HCT116 (cell line): ENCODE measurements at regions not wholly inside any gene's neighbourhood (a gene's known extent, or its start where the extent isn't known, plus 50 kb on each side); places are given as distances from the start of the nearest gene placed in this dataset.

Experiments
- ATAC-seq: fragments of 200-7000 bp; cut with Tn5 transposase; 2 replicates; pipeline ENCODE4 v1.9.1; 2020; ENCODE audit warnings: mild to moderate bottlenecking, moderate library complexity
- BruUV-seq: library from RNA; stranded (reverse); fragments of 400-500 nt; replicated peaks from 2 replicates; lab custom pipeline; 2021; lab: Mats Ljungman, UMichigan
- CTCF ChIA-PET: fragments of 300-600 bp; sonication (Branson Sonifier 250); formaldehyde crosslinking; loops from one replicate; lab custom pipeline; 2021; ENCODE audit warnings: antibody characterized with exemption; lab: Charles Lee
- POLR2A ChIA-PET: fragments of 300-600, 350-600 bp; sonication (Branson Sonifier 250); formaldehyde crosslinking; loops from one replicate; lab custom pipeline; 2021; ENCODE audit warnings: antibody characterized with exemption; lab: Charles Lee
- RAD21 ChIA-PET, 2 experiments: fragments of 300-600 bp; sonication (Branson Sonifier 250); formaldehyde crosslinking; loops; one replicate each; lab custom pipeline; 2023; ENCODE audit warnings: low total read pairs in 2 of 2; ENCODE audit not compliant: uncharacterized antibody in 2 of 2, unreplicated experiment in 2 of 2, low non-redundant PET in 1 of 2; lab: Charles Lee
- DNase-seq: peaks from one replicate; pipeline ENCODE4 v3.0.0-alpha.2; 2010; ENCODE audit warnings: low read depth, low spot score
- H2AFZ ChIP-seq: fragments of 200-600 bp; shearing (Covaris generic), sonication (generic); 2 replicates; pipeline ENCODE4 v1.6.1; 2017; ENCODE audit warnings: low read depth, mixed run types, mixed read lengths, antibody characterized with exemption, low read length; ENCODE audit not compliant: poor library complexity, severe bottlenecking
- H3K27ac ChIP-seq: 2 replicates; pipeline ENCODE4 v1.5.1; 2012; ENCODE audit warnings: low read depth, low read length
- H3K27me3 ChIP-seq: fragments of 200-600 bp; sonication (generic); 2 replicates; pipeline ENCODE4 v1.6.1; 2016; ENCODE audit warnings: mixed run types, low read length, mixed read lengths; ENCODE audit not compliant: insufficient read depth
- H3K36me3 ChIP-seq, 2 experiments: fragments of 200-500 bp in 1 of 2; fragments of 200-600 bp in 1 of 2; sonication (Bioruptor generic) in 1 of 2; sonication (generic) in 1 of 2; 2 replicates each; pipeline versions ENCODE4 v1.5.1 to v1.6.1; 2014 to 2016; ENCODE audit warnings: low read length in 2 of 2, inconsistent platforms in 1 of 2, mixed read lengths in 1 of 2, mixed run types in 1 of 2; ENCODE audit not compliant: insufficient read depth in 2 of 2, control insufficient read depth in 1 of 2
- H3K4me1 ChIP-seq, 2 experiments: fragments of 200-600 bp in 1 of 2; sonication (generic) in 1 of 2; 2 replicates each; pipeline versions ENCODE4 v1.5.1 to v1.6.1; 2012 to 2017; ENCODE audit warnings: low read length in 2 of 2, inconsistent platforms in 1 of 2, mild to moderate bottlenecking in 1 of 2, mixed read lengths in 1 of 2, mixed run types in 1 of 2, moderate library complexity in 1 of 2; ENCODE audit not compliant: insufficient read depth in 2 of 2, control insufficient read depth in 1 of 2
- H3K4me2 ChIP-seq: fragments of 200-600 bp; sonication (generic); 2 replicates; pipeline ENCODE4 v1.6.1; 2017; ENCODE audit warnings: mixed run types, low read length, mixed read lengths
- H3K4me3 ChIP-seq, 2 experiments: fragments of 200-600 bp in 1 of 2; sonication (generic) in 1 of 2; replicated peaks in 1 of 2; 2 replicates each; pipeline ENCODE4 v1.5.1; 2011 to 2016; ENCODE audit warnings: low read length in 2 of 2, control low read depth in 1 of 2, low read depth in 1 of 2, mild to moderate bottlenecking in 1 of 2, mixed read lengths in 1 of 2, mixed run types in 1 of 2
- H3K79me2 ChIP-seq: fragments of 200-600 bp; sonication (generic); 2 replicates; pipeline ENCODE4 v1.6.1; 2017; ENCODE audit warnings: mild to moderate bottlenecking, mixed run types, low read length, moderate library complexity, mixed read lengths; ENCODE audit not compliant: insufficient read depth
- H3K9ac ChIP-seq: fragments of 200-600 bp; sonication (generic); 2 replicates; pipeline ENCODE4 v1.6.1; 2016; ENCODE audit warnings: low read length, mixed read lengths
- H3K9me2 ChIP-seq: fragments of 200-600 bp; sonication (generic), shearing (Covaris generic); 2 replicates; pipeline ENCODE4 v1.6.1; 2017; ENCODE audit warnings: mixed run types, mild to moderate bottlenecking, moderate library complexity; ENCODE audit not compliant: insufficient read depth
- H3K9me3 ChIP-seq, 2 experiments: fragments of 200-500 bp in 1 of 2; fragments of 200-600 bp in 1 of 2; sonication (Bioruptor generic) in 1 of 2; sonication (generic) in 1 of 2; 2 replicates each; pipeline ENCODE4 v1.6.1; 2014 to 2017; ENCODE audit warnings: low read length in 2 of 2, mixed read lengths in 2 of 2, inconsistent platforms in 1 of 2, low read depth in 1 of 2, mild to moderate bottlenecking in 1 of 2, mixed run types in 1 of 2, moderate library complexity in 1 of 2; ENCODE audit not compliant: control insufficient read depth in 1 of 2, insufficient read depth in 1 of 2
- H4K20me1 ChIP-seq: fragments of 200-600 bp; sonication (generic), shearing (Covaris generic); 2 replicates; pipeline ENCODE4 v1.6.1; 2017; ENCODE audit warnings: mixed run types, mild to moderate bottlenecking, moderate library complexity; ENCODE audit not compliant: insufficient read depth
- CBX3 ChIP-seq: IDR thresholded peaks from 2 replicates; pipeline ENCODE4 v1.6.1; 2012; ENCODE audit warnings: low read depth
- EGR1 ChIP-seq: IDR thresholded peaks from 2 replicates; pipeline ENCODE4 v1.6.1; 2012; ENCODE audit warnings: low read depth
- ELF1 ChIP-seq: IDR thresholded peaks from 2 replicates; pipeline ENCODE4 v1.6.1; 2012; ENCODE audit warnings: low read depth, borderline replicate concordance
- FOSL1 ChIP-seq: IDR thresholded peaks from 2 replicates; pipeline ENCODE4 v1.6.1; 2012; ENCODE audit warnings: low read depth
- JUND ChIP-seq: IDR thresholded peaks from 2 replicates; pipeline ENCODE4 v1.6.1; 2012
- POLR2AphosphoS5 ChIP-seq: IDR thresholded peaks from 2 replicates; pipeline ENCODE4 v1.6.1; 2011; ENCODE audit warnings: mild to moderate bottlenecking, low read depth, low read length, moderate library complexity
- SIN3A ChIP-seq: IDR thresholded peaks from 2 replicates; pipeline ENCODE4 v1.6.1; 2012; ENCODE audit warnings: low read depth
- SP1 ChIP-seq: IDR thresholded peaks from 2 replicates; pipeline ENCODE4 v1.6.1; 2012; ENCODE audit warnings: low read depth
- TCF7L2 ChIP-seq: IDR thresholded peaks from 2 replicates; pipeline ENCODE4 v1.7.0; 2011; ENCODE audit warnings: borderline replicate concordance, inconsistent platforms; ENCODE audit not compliant: insufficient read depth, insufficient read length; ENCODE audit errors: extremely low read depth
- intact Hi-C: fragments of 100-400 bp; cut with micrococcal nuclease; formaldehyde crosslinking; loops from 2 replicates; pipeline ENCODE4 v1.10.0; 2022
- TF ChIP-seq, protein P1 (sequence below): IDR thresholded peaks from 2 replicates; pipeline ENCODE4 v1.6.1; 2011; ENCODE audit warnings: mild to moderate bottlenecking, low read length, moderate library complexity; ENCODE audit not compliant: insufficient replicate concordance; ENCODE audit errors: extremely low read depth
- TF ChIP-seq, protein P2 (sequence below): IDR thresholded peaks from 2 replicates; pipeline ENCODE4 v1.6.1; 2012; ENCODE audit warnings: low read depth
- TF ChIP-seq, protein P3 (sequence below): IDR thresholded peaks from 2 replicates; pipeline ENCODE4 v1.6.1; 2012

DNA sequence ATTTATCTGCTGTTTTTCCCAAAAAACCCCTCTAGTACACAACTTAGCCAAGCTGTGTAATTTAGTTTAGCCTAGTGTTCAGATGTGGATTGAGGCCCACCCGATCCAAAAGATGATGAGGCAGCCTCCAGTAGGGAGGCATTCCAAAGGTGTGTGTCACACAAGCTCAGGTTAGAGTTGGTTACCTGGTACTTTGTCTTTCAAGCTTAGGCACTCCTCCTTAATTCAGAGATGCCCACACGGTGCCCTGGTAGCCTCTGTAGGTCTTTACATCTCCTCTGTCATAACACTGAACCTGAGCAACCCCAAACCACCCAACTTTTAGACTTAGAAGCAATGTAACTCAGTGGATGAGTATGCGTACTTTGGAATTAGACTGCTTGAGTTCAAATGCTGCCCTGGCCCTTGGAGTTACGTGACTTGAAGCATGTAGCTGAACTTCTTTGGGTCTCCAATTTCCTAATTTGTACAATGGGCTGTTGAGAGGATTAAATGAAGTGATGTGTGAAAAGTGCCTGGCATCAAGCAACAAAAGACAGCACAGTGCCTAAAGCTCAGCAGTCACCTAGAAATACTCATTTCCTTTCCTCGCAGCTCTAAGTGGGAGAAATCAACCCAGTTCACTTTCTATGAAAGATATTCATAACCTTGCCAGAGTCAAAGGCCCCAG is 284.6 kb upstream of the RARB start:
- no peak for DNase-seq
- ATAC-seq: no peak
- Histone ChIP-seq H3K4me2 (no peak overlapping the region), H3K79me2 (no peaks in the 10 kb centered on the region), H3K27me3 (no peaks in the 10 kb centered on the region), H3K9me3 (no peaks in the 10 kb centered on the region), H2AFZ (no peak overlapping the region), H3K9ac (no peak overlapping the region), H3K4me3 (no peak overlapping the region), H3K36me3 (no peaks in the 10 kb centered on the region), H3K27ac (no peak overlapping the region), H3K9me2 (no peaks in the 10 kb centered on the region), H3K4me1 (no peaks in the 10 kb centered on the region), H4K20me1 (no peaks in the 10 kb centered on the region)
- ChIA-PET RAD21 (no interaction called here), POLR2A (no interaction called here), CTCF (no interaction called here)
- no TSS peak for BruUV-seq
- intact Hi-C loops: no loop called here
- TF ChIP-seq, protein P1, sequence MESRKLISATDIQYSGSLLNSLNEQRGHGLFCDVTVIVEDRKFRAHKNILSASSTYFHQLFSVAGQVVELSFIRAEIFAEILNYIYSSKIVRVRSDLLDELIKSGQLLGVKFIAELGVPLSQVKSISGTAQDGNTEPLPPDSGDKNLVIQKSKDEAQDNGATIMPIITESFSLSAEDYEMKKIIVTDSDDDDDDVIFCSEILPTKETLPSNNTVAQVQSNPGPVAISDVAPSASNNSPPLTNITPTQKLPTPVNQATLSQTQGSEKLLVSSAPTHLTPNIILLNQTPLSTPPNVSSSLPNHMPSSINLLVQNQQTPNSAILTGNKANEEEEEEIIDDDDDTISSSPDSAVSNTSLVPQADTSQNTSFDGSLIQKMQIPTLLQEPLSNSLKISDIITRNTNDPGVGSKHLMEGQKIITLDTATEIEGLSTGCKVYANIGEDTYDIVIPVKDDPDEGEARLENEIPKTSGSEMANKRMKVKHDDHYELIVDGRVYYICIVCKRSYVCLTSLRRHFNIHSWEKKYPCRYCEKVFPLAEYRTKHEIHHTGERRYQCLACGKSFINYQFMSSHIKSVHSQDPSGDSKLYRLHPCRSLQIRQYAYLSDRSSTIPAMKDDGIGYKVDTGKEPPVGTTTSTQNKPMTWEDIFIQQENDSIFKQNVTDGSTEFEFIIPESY: no peak
- TF ChIP-seq JUND: no peak

DNA sequence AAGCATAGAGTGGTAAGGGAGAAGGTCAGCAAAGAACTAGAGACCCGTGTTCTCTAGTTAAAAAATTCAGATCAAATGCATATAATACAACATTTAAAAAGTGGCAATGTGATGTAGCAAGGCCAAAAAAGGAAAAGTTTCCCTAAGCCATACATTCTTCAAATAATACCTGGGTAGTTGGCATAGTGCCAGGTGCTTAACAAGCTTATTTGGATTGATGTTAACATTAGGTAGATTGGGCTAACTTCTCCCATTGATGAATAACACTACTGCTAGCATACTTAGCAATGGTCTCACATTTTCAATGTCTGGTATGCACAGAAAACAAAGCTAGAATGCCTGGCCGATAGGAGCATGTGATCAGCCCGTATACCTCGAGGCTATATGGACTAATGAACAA is 283.6 kb upstream of the RARB start:
- no peak overlapping the region for H3K4me2 ChIP-seq
- no peak for ATAC-seq
- RAD21 ChIA-PET: no interaction called here
- BruUV-seq: no TSS peak
- no peaks in the 10 kb centered on the region for H4K20me1 ChIP-seq
- POLR2A ChIA-PET: no interaction called here
- H3K9ac ChIP-seq: no peak overlapping the region
- no peak overlapping the region for H3K4me3 ChIP-seq
- no peaks in the 10 kb centered on the region for H3K9me3 ChIP-seq
- no peaks in the 10 kb centered on the region for H3K4me1 ChIP-seq
- no peak for DNase-seq
- no peak overlapping the region for H2AFZ ChIP-seq
- H3K79me2 ChIP-seq: no peaks in the 10 kb centered on the region
- H3K27ac ChIP-seq: no peak overlapping the region
- intact Hi-C loops: no loop called here
- no peaks in the 10 kb centered on the region for H3K36me3 ChIP-seq
- CTCF ChIA-PET: no interaction called here
- no peaks in the 10 kb centered on the region for H3K9me2 ChIP-seq
- H3K27me3 ChIP-seq: no peaks in the 10 kb centered on the region
- TF ChIP-seq, protein P2, sequence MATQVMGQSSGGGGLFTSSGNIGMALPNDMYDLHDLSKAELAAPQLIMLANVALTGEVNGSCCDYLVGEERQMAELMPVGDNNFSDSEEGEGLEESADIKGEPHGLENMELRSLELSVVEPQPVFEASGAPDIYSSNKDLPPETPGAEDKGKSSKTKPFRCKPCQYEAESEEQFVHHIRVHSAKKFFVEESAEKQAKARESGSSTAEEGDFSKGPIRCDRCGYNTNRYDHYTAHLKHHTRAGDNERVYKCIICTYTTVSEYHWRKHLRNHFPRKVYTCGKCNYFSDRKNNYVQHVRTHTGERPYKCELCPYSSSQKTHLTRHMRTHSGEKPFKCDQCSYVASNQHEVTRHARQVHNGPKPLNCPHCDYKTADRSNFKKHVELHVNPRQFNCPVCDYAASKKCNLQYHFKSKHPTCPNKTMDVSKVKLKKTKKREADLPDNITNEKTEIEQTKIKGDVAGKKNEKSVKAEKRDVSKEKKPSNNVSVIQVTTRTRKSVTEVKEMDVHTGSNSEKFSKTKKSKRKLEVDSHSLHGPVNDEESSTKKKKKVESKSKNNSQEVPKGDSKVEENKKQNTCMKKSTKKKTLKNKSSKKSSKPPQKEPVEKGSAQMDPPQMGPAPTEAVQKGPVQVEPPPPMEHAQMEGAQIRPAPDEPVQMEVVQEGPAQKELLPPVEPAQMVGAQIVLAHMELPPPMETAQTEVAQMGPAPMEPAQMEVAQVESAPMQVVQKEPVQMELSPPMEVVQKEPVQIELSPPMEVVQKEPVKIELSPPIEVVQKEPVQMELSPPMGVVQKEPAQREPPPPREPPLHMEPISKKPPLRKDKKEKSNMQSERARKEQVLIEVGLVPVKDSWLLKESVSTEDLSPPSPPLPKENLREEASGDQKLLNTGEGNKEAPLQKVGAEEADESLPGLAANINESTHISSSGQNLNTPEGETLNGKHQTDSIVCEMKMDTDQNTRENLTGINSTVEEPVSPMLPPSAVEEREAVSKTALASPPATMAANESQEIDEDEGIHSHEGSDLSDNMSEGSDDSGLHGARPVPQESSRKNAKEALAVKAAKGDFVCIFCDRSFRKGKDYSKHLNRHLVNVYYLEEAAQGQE: no peak
- no peak for TF ChIP-seq FOSL1
- no peak for TF ChIP-seq POLR2AphosphoS5
- no peak for TF ChIP-seq ELF1
- no peak for TF ChIP-seq CBX3
- TF ChIP-seq SIN3A: no peak
- TF ChIP-seq, protein P3, sequence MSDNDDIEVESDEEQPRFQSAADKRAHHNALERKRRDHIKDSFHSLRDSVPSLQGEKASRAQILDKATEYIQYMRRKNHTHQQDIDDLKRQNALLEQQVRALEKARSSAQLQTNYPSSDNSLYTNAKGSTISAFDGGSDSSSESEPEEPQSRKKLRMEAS: no peak
- TF ChIP-seq TCF7L2: no peak
- no peak for TF ChIP-seq EGR1
- TF ChIP-seq, protein P1: no peak
- no peak for TF ChIP-seq SP1
